ENCODE measurements at regions not wholly inside any gene's neighbourhood (a gene's known extent, or its start where the extent isn't known, plus 50 kb on each side); places are given as distances from the start of the nearest gene placed in this dataset.
"Not testable (repeated sequence)": the region's sequence is repeated elsewhere in the genome, so short reads cannot be mapped to it uniquely, and the experiment has no call there.

GRCh38 chr7:12032146-12032545 lies 178.9 kb upstream of the TMEM106B start:
- H3K4me3 ChIP-seq (ENCODE audit: low read depth, low read length): no peak overlapping the region
- H3K27me3 ChIP-seq (ENCODE audit: control insufficient read depth, insufficient read depth, low read length): no peaks in the 10 kb centered on the region
- H3K27ac ChIP-seq (ENCODE audit: low read depth, low read length): peak overlapping the region; percentile 74
- peak overlapping the region; percentile 42; the same call in 1 of the 2 replicates for H3K9ac ChIP-seq (ENCODE audit: low read depth, low read length)
- H3K36me3 ChIP-seq (ENCODE audit: control insufficient read depth, insufficient read depth, low read length): no peaks in the 10 kb centered on the region
- no peaks in the 10 kb centered on the region for H3K9me3 ChIP-seq (ENCODE audit: control insufficient read depth, insufficient read depth, low read length)
- H3K4me1 ChIP-seq (ENCODE audit: control insufficient read depth, insufficient read depth, low read length): peaks cover 27% of the 10 kb centered on the region; the same call in 1 of the 2 replicates

- not testable (repeated sequence) for H3K4me3 ChIP-seq (ENCODE audit: low read depth, low read length); H3K9ac ChIP-seq (ENCODE audit: low read depth, low read length); H3K36me3 ChIP-seq (ENCODE audit: control insufficient read depth, insufficient read depth, low read length); H3K27ac ChIP-seq (ENCODE audit: low read depth, low read length); H3K27me3 ChIP-seq (ENCODE audit: control insufficient read depth, insufficient read depth, low read length); H3K9me3 ChIP-seq (ENCODE audit: control insufficient read depth, insufficient read depth, low read length)
- H3K4me1 ChIP-seq (ENCODE audit: control insufficient read depth, insufficient read depth, low read length): peaks cover 14% of the 10 kb centered on the region
These were observed 167.6 kb upstream of the TMEM106B start for GRCh38 chr7:12043457-12043856.

- Histone ChIP-seq H3K36me3 (ENCODE audit: control insufficient read depth, insufficient read depth, low read length) (no peaks in the 10 kb centered on the region), H3K4me3 (ENCODE audit: low read depth, low read length) (no peak overlapping the region)
These were observed 158.9 kb upstream of the TMEM106B start for GRCh38 chr7:12052211-12052610.

GRCh38 chr7:12053561-12053960 lies 157.5 kb upstream of the TMEM106B start:
- H3K9ac ChIP-seq (ENCODE audit: low read depth, low read length): no peak overlapping the region
- no peaks in the 10 kb centered on the region for H3K36me3 ChIP-seq (ENCODE audit: control insufficient read depth, insufficient read depth, low read length)
- no peaks in the 10 kb centered on the region for H3K27me3 ChIP-seq (ENCODE audit: control insufficient read depth, insufficient read depth, low read length)
- H3K4me3 ChIP-seq (ENCODE audit: low read depth, low read length): no peak overlapping the region
- peaks cover 17% of the 10 kb centered on the region for H3K9me3 ChIP-seq (ENCODE audit: control insufficient read depth, insufficient read depth, low read length)
- H3K4me1 ChIP-seq (ENCODE audit: control insufficient read depth, insufficient read depth, low read length): peaks cover 3% of the 10 kb centered on the region; the same call in 1 of the 2 replicates
- no peak overlapping the region for H3K27ac ChIP-seq (ENCODE audit: low read depth, low read length)

More at GRCh38 chr7:12052211-12052610, 158.9 kb upstream of the TMEM106B start:
- Histone ChIP-seq H3K9me3 (ENCODE audit: control insufficient read depth, insufficient read depth, low read length) (peaks cover 12% of the 10 kb centered on the region), H3K27me3 (ENCODE audit: control insufficient read depth, insufficient read depth, low read length) (no peaks in the 10 kb centered on the region), H3K4me1 (ENCODE audit: control insufficient read depth, insufficient read depth, low read length) (peaks cover 10% of the 10 kb centered on the region), H3K9ac (ENCODE audit: low read depth, low read length) (no peak overlapping the region), H3K27ac (ENCODE audit: low read depth, low read length) (no peak overlapping the region)

DNA sequence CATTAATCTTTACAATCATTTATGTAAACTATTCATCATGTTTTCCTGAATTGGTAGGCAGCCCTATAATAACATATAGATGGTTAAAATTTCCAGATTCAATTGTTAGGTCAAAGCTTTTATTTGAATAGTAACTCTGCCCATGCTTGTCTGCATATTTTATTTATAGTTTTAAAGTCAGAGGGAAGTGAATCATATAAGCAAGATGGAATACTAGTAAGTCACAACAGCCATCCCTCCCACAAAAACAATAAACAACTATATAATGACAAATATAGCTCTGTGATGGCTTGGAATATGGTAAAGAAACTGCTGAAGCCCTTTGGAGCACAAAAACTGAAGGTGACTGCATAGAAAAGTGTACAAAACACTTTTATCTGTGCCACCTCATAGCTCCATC lies 156.3 kb upstream of the TMEM106B start:
- Histone ChIP-seq H3K4me3 (ENCODE audit: low read depth, low read length) (no peak overlapping the region), H3K9ac (ENCODE audit: low read depth, low read length) (no peak overlapping the region), H3K9me3 (ENCODE audit: control insufficient read depth, insufficient read depth, low read length) (peaks cover 17% of the 10 kb centered on the region), H3K27me3 (ENCODE audit: control insufficient read depth, insufficient read depth, low read length) (no peaks in the 10 kb centered on the region), H3K4me1 (ENCODE audit: control insufficient read depth, insufficient read depth, low read length) (no peaks in the 10 kb centered on the region), H3K36me3 (ENCODE audit: control insufficient read depth, insufficient read depth, low read length) (no peaks in the 10 kb centered on the region), H3K27ac (ENCODE audit: low read depth, low read length) (no peak overlapping the region)

GRCh38 chr7:12056381-12056780 lies 154.7 kb upstream of the TMEM106B start:
- H3K27ac ChIP-seq (ENCODE audit: low read depth, low read length): no peak overlapping the region
- no peaks in the 10 kb centered on the region for H3K36me3 ChIP-seq (ENCODE audit: control insufficient read depth, insufficient read depth, low read length)

DNA sequence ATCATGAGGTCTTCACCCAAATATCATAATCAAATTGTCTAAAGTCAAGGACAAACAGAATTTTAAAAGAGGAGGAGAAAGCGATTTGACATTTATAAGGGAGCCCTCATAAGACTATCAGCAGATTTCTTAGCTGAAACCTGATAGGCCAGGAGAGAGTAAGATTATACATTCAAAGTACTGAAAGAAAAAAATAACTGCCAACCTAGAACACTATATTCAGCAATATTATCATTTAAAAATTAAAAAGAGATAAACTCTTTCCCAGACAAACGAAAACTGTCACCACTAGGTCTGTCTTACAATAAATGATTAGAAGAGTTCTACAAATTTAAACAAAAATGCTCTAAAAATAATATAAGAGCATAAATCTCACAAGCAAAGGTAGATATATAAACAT lies 154.1 kb upstream of the TMEM106B start:
- Histone ChIP-seq H3K4me1 (ENCODE audit: control insufficient read depth, insufficient read depth, low read length) (no peaks in the 10 kb centered on the region), H3K9ac (ENCODE audit: low read depth, low read length) (no peak overlapping the region), H3K9me3 (ENCODE audit: control insufficient read depth, insufficient read depth, low read length) (peaks cover 17% of the 10 kb centered on the region), H3K27ac (ENCODE audit: low read depth, low read length) (no peak overlapping the region), H3K27me3 (ENCODE audit: control insufficient read depth, insufficient read depth, low read length) (no peaks in the 10 kb centered on the region), H3K36me3 (ENCODE audit: control insufficient read depth, insufficient read depth, low read length) (no peaks in the 10 kb centered on the region), H3K4me3 (ENCODE audit: low read depth, low read length) (no peak overlapping the region)

More at GRCh38 chr7:12056381-12056780, 154.7 kb upstream of the TMEM106B start:
- Histone ChIP-seq H3K9ac (ENCODE audit: low read depth, low read length) (no peak overlapping the region), H3K9me3 (ENCODE audit: control insufficient read depth, insufficient read depth, low read length) (peaks cover 17% of the 10 kb centered on the region), H3K4me3 (ENCODE audit: low read depth, low read length) (no peak overlapping the region), H3K4me1 (ENCODE audit: control insufficient read depth, insufficient read depth, low read length) (no peaks in the 10 kb centered on the region), H3K27me3 (ENCODE audit: control insufficient read depth, insufficient read depth, low read length) (no peaks in the 10 kb centered on the region)

DNA sequence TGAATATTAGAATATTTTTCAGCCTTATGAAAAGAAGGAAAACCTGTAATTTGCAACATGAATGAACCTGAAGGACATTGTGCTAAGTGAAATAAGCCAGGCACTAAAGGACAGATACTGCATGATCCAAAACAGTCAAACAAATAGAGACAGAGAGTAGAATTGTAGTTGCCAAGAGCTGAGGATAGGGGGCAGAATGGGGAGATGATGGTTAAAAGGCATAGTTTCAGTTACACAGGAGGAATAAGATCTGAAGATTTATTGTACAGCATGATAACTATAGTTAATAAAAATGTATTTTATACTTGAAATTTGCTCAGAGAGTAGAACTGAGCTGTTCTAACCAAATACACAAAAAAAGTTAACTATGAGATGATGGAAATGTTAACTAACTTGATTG lies 149.0 kb upstream of the TMEM106B start:
- Histone ChIP-seq H3K27me3 (ENCODE audit: control insufficient read depth, insufficient read depth, low read length) (no peaks in the 10 kb centered on the region), H3K4me1 (ENCODE audit: control insufficient read depth, insufficient read depth, low read length) (peaks cover 11% of the 10 kb centered on the region), H3K27ac (ENCODE audit: low read depth, low read length) (no peak overlapping the region), H3K9ac (ENCODE audit: low read depth, low read length) (no peak overlapping the region), H3K4me3 (ENCODE audit: low read depth, low read length) (no peak overlapping the region), H3K9me3 (ENCODE audit: control insufficient read depth, insufficient read depth, low read length) (peaks cover 7% of the 10 kb centered on the region), H3K36me3 (ENCODE audit: control insufficient read depth, insufficient read depth, low read length) (no peaks in the 10 kb centered on the region)

GRCh38 chr7:12064586-12065127 lies 146.4 kb upstream of the TMEM106B start:
- no peaks in the 10 kb centered on the region for H3K36me3 ChIP-seq (ENCODE audit: control insufficient read depth, insufficient read depth, low read length)
- peak overlapping the region; percentile 4 for H3K27ac ChIP-seq (ENCODE audit: low read depth, low read length)
- H3K4me3 ChIP-seq (ENCODE audit: low read depth, low read length): no peak overlapping the region
- H3K27me3 ChIP-seq (ENCODE audit: control insufficient read depth, insufficient read depth, low read length): no peaks in the 10 kb centered on the region
- no peak overlapping the region for H3K9ac ChIP-seq (ENCODE audit: low read depth, low read length)
- H3K9me3 ChIP-seq (ENCODE audit: control insufficient read depth, insufficient read depth, low read length): no peaks in the 10 kb centered on the region
- H3K4me1 ChIP-seq (ENCODE audit: control insufficient read depth, insufficient read depth, low read length): peaks cover 15% of the 10 kb centered on the region

- no peaks in the 10 kb centered on the region for H3K27me3 ChIP-seq (ENCODE audit: control insufficient read depth, insufficient read depth, low read length)
- no peaks in the 10 kb centered on the region for H3K36me3 ChIP-seq (ENCODE audit: control insufficient read depth, insufficient read depth, low read length)
- H3K4me3 ChIP-seq (ENCODE audit: low read depth, low read length): no peak overlapping the region
- peaks cover 15% of the 10 kb centered on the region for H3K4me1 ChIP-seq (ENCODE audit: control insufficient read depth, insufficient read depth, low read length)
- peak overlapping the region; percentile 76 for H3K27ac ChIP-seq (ENCODE audit: low read depth, low read length)
- H3K9ac ChIP-seq (ENCODE audit: low read depth, low read length): no peak overlapping the region
- H3K9me3 ChIP-seq (ENCODE audit: control insufficient read depth, insufficient read depth, low read length): no peaks in the 10 kb centered on the region
These were observed 145.1 kb upstream of the TMEM106B start for GRCh38 chr7:12066004-12066403.

DNA sequence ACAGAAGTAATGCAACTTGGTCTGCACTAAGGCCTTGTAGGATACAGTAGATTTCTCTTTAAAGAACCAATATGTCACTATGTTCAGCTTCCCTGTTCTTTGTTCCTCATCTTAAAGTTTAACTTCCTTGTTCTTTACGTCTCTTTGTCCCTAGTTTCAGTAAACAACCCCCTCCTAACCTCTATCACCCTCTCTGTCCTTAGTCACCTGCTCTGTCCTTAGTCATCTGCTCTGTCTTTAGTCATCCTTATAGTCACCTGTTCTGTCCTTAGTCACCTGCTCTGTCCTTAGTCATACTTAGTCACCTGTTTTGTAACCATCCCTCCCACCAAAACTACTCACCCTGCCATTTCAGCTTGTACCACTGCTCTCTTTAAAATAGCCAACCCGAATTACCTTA lies 144.6 kb upstream of the TMEM106B start:
- no peaks in the 10 kb centered on the region for H3K36me3 ChIP-seq (ENCODE audit: control insufficient read depth, insufficient read depth, low read length)
- H3K9ac ChIP-seq (ENCODE audit: low read depth, low read length): no peak overlapping the region
- H3K4me1 ChIP-seq (ENCODE audit: control insufficient read depth, insufficient read depth, low read length): peaks cover 15% of the 10 kb centered on the region
- no peak overlapping the region for H3K4me3 ChIP-seq (ENCODE audit: low read depth, low read length)
- peak overlapping the region; percentile 76 for H3K27ac ChIP-seq (ENCODE audit: low read depth, low read length)
- H3K9me3 ChIP-seq (ENCODE audit: control insufficient read depth, insufficient read depth, low read length): no peaks in the 10 kb centered on the region
- H3K27me3 ChIP-seq (ENCODE audit: control insufficient read depth, insufficient read depth, low read length): no peaks in the 10 kb centered on the region

Data from HUES48 (cell line).